ENCODE measurements at regions not wholly inside any gene's neighbourhood (a gene's known extent, or its start where the extent isn't known, plus 50 kb on each side); places are given as distances from the start of the nearest gene placed in this dataset.

DNA sequence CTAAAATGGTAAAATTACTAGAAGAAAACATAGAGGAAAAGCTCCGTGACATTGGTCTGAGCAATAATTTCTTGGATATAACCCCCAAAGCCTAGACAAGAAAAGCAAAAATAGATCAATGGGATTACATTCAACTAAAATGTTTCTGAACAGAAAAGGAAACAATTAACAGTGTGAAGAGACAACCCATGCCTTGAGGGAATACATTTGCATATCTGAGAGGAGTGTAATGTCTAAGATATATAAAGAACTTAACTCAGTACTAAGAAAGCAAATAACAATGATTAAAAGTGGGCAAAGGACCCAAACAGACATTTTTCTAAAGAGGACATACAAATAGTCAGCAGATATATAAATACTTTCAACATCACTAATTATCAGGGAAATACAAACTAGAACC, 206.2 kb downstream of the VAPA start:
- no peak overlapping the region for H3K9ac ChIP-seq (ENCODE audit: low read length)
- H3K79me2 ChIP-seq (ENCODE audit: insufficient read depth, low read length) = no peaks in the 10 kb centered on the region
- intact Hi-C loops (cut with micrococcal nuclease) = no loop called here
- CTCF ChIA-PET = no interaction called here
- no peaks in the 10 kb centered on the region for H3K36me3 ChIP-seq (ENCODE audit: control insufficient read depth in 1 of 2, insufficient read depth in 2 of 2, low read length in 2 of 2)
- no peak overlapping the region for H3K4me3 ChIP-seq (replicated peaks in 1 of 2; ENCODE audit: low read depth in 1 of 2, low read length in 2 of 2)
- peaks cover 4% of the 10 kb centered on the region; the same call in 1 of the 2 replicates for H3K27me3 ChIP-seq (ENCODE audit: insufficient read depth, low read length)
- BruUV-seq (replicated peaks) = no TSS peak
- no peak overlapping the region for H2AFZ ChIP-seq (ENCODE audit: low read depth, low read length, poor library complexity, severe bottlenecking)
- RAD21 ChIA-PET (ENCODE audit: low non-redundant PET in 1 of 2, low total read pairs in 2 of 2, uncharacterized antibody in 2 of 2, unreplicated experiment in 2 of 2) = no interaction called here
- ATAC-seq (no peak), DNase-seq (ENCODE audit: low read depth, low spot score) (no peak)
- TF ChIP-seq SIN3A (IDR thresholded peaks at IDR 0.05; ENCODE audit: low read depth) = no peak
- TF ChIP-seq EZH2 (IDR thresholded peaks at IDR 0.05) = no peak
- TF ChIP-seq, protein P1, sequence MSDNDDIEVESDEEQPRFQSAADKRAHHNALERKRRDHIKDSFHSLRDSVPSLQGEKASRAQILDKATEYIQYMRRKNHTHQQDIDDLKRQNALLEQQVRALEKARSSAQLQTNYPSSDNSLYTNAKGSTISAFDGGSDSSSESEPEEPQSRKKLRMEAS (IDR thresholded peaks at IDR 0.05) = no peak
- TF ChIP-seq CBX3 (IDR thresholded peaks at IDR 0.05; ENCODE audit: low read depth) = no peak
- no peak for TF ChIP-seq ZFX (IDR thresholded peaks at IDR 0.05)
- TF ChIP-seq ELF1 (IDR thresholded peaks at IDR 0.05; ENCODE audit: borderline replicate concordance, low read depth) = no peak
- no peak for TF ChIP-seq POLR2AphosphoS5 (IDR thresholded peaks at IDR 0.05; ENCODE audit: low read depth, low read length)
- no peak for TF ChIP-seq POLR2A (IDR thresholded peaks at IDR 0.05; ENCODE audit: borderline replicate concordance, extremely low read depth, insufficient read depth, insufficient read length)
- TF ChIP-seq SRF (IDR thresholded peaks at IDR 0.05; ENCODE audit: low read depth) = no peak
- no peak for TF ChIP-seq EGR1 (IDR thresholded peaks at IDR 0.05; ENCODE audit: low read depth)
- no peak for TF ChIP-seq REST (IDR thresholded peaks at IDR 0.05; ENCODE audit: low read depth)
- TF ChIP-seq ATF3 (IDR thresholded peaks at IDR 0.05) = no peak
- TF ChIP-seq, protein P2, sequence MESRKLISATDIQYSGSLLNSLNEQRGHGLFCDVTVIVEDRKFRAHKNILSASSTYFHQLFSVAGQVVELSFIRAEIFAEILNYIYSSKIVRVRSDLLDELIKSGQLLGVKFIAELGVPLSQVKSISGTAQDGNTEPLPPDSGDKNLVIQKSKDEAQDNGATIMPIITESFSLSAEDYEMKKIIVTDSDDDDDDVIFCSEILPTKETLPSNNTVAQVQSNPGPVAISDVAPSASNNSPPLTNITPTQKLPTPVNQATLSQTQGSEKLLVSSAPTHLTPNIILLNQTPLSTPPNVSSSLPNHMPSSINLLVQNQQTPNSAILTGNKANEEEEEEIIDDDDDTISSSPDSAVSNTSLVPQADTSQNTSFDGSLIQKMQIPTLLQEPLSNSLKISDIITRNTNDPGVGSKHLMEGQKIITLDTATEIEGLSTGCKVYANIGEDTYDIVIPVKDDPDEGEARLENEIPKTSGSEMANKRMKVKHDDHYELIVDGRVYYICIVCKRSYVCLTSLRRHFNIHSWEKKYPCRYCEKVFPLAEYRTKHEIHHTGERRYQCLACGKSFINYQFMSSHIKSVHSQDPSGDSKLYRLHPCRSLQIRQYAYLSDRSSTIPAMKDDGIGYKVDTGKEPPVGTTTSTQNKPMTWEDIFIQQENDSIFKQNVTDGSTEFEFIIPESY (IDR thresholded peaks at IDR 0.05; ENCODE audit: extremely low read depth, insufficient replicate concordance, low read length) = no peak
- no peak for TF ChIP-seq FOSL1 (IDR thresholded peaks at IDR 0.05; ENCODE audit: low read depth)
- no peak for TF ChIP-seq ZNF274 (IDR thresholded peaks at IDR 0.05; ENCODE audit: low read depth, low read length)
- no peak overlapping the region for H3K4me2 ChIP-seq (ENCODE audit: low read length)
- H3K9me3 ChIP-seq (ENCODE audit: control insufficient read depth in 1 of 2, insufficient read depth in 1 of 2, low read depth in 1 of 2, low read length in 2 of 2) = peaks cover 0 to 7% of the 10 kb centered on the region in 2 experiments; a peak in 1 of 4 replicates
- H3K9me2 ChIP-seq (ENCODE audit: insufficient read depth) = no peaks in the 10 kb centered on the region
- no peak overlapping the region for H3K27ac ChIP-seq (ENCODE audit: low read depth, low read length)
- no peaks in the 10 kb centered on the region for H4K20me1 ChIP-seq (ENCODE audit: insufficient read depth)
- POLR2A ChIA-PET = no interaction called here
- peaks cover 0 to 6% of the 10 kb centered on the region in 2 experiments; a peak in 1 of 4 replicates for H3K4me1 ChIP-seq (ENCODE audit: control insufficient read depth in 1 of 2, insufficient read depth in 2 of 2, low read length in 2 of 2)

All from HCT116 (cell line).